ENCODE measurements at regions not wholly inside any gene's neighbourhood (a gene's known extent, or its start where the extent isn't known, plus 50 kb on each side); places are given as distances from the start of the nearest gene placed in this dataset.

DNA sequence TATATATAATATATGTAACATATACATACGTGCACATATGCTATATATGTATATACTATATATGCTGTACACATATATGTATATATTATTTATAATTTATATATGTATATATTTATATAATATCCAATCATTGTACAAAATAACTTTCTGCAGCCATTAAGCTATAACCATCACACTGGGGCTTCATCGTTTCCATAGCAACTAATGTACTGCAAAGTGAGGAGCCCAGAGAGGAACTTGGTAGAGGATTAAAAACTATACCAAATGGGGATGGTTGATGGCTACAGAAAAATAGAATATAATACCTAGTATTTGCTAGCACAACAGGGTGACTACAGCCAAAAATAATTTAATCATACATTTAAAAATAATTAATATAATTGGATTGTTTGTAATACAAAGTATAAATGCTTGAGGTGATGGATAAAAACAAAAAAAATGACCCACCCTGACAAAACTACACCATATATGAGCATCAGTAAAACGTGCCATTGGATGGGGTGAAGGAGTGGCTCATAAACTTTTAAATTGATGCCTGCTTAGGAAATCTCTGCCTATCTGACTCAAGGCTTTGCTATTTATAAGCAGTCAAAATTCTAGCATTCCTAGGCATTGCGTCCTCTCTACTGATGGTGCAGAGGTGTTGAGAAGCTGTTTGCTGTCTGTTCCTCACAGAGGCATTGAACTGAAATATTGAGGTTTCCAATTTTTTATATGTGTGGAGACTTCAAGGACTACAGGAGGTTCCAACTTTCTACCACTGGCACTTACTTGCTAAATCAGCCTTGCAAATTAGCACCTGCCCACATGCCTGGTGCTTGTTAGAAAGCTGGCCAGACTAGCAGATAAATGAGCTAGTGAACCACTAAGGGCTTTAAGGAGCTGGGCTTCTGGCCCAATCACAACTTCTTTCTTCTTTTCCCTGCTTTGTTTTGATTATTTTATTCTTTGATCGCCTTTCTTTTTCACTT is 190.1 kb downstream of the SCP2D1 start:
- FAIRE-seq, result no peak

DNA sequence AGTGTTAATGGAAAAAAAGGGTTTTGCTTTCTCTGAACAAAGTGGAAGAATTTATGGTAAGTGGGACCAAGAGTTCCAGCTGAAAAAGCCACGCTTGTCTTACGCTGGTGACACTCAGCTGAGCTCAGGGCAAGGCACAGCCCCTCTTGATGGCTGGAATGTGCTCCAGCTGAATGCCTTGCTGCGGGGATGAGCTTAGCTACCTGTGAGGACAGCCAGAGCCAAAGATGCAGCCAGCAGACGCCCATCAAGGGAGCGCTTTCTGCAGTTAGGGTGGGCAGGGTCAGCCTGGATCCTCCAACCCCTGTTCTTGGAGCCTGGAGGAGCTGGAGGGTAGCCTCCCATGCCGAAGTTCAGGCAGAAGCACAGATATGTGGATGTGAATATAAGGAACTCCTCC is 191.4 kb downstream of the SCP2D1 start:
- no peak for FAIRE-seq

DNA sequence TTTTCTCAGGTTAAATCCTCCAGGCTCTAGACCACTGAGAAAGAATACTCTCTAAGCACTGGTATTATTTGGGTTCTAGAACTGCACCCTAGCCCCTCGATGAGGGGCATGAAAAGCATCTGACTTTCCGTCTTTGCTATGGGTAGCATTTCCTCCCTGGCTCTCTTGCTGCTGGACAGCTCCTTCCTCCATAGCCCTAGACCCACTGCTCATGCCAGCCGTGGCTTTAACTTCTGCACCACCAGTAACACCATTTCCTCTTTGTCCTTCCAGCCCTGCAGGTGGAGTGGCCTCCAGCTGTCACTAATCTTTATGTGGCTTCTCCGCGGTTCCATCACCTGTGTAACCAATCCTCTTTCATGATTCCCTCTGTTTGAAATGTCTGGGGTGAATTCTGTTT is 194.9 kb downstream of the SCP2D1 start:
- FAIRE-seq, result no peak

DNA sequence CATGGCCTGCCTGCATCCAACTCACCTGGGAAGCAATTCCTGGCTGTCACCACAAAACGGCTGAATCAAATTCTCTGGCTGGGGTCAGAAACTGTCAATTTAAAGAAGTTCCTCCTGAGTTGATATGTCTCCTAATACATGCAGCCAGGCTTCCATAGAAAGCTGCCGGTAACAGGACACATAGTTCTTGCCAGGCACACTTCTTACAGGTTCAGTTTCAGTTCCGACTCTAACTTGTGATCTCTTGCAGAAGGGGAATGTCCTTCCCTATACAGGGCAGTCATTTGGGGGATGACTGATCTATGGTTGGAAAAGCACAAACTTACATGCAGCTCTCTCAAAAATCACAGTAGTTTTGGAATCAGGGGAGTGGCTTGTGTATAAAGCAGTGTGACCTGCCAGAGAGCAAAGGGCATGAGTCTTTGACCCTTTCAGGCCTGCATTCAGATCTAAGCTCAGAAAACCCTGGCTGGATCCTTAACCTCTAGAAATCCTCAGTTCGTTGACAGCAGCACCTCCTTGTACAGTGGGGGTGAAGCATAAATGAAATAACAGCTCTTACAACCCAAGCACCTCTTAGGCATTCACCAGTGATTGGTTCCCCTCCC is 195.6 kb downstream of the SCP2D1 start:
- FAIRE-seq, result no peak

DNA sequence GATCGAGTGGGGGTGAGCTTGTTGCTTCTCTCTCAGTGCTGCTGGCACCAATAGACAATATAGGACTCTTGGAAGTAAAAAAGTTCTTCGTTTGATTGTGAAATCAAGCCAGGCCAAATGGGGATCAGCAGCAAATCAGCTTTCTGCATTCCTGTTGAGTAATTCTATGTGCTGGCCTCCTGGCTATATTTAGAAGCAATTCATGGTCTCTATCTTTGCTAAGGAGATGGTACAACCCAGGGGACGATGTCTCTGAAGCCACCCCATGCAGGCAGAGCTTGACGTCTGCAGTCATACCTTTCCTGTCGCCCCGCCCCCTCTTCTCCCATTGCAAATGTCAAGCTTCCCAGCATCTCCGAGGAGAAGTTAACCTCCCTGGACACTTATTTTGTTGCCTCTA is 199.1 kb downstream of the SCP2D1 start:
- no peak for FAIRE-seq

DNA sequence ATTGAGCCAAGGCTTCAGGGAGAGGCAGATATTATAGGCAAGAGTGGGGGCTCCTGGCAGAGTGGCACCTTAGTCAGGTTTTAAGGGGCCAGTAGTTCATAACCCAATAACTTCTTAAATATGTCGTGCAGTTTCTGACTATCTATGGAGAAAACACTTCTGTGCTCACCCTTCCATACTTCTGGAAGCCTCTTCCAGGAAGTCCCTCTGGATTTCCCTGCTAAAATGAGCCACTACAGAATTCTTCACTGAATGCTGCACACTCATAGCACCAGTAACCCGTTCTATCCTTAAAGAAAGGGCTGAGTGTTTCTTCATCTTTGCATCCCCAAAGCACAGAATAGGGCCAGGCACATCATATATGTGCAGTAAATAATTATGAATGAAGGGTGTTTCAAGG is 198.5 kb upstream of the SLC24A3 start:
- no peak for FAIRE-seq

DNA sequence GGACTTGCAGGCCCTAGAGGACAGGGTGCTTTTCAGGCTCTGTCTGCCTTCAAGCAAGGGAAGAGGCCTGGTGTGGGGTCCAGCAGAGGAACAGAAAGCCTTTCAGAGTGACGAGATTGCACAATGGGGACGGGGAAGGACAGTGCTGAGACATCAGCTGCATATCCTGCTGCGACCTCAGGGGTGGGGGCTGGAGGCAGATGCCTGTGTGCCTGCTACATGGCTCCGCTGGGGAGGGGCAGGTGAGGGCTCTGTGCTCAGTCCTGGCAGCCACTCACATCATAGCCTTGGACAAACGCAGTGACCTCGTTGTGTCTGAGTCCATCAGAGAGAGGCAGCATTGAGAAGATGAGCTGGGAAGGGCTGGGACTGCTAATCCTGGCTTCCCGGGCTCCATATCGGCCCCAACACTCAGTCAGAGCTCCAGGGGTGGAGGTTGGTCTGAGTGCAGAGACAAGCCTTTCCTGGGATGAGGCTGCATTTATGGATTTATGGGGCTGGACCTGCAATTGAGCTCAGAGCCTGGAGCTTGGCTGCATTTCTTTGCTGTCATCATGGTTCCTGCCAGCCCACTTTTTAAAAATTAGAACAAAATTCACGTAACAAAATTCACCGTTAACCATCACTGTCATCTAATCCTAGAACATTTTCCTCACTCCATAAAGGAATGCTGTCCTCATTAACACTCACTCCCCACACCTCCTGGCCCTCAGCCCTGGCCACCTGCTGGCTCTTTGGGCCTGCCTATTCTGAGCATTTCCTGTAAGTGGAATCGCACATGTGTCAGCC is 196.9 kb upstream of the SLC24A3 start:
- no peak for FAIRE-seq

DNA sequence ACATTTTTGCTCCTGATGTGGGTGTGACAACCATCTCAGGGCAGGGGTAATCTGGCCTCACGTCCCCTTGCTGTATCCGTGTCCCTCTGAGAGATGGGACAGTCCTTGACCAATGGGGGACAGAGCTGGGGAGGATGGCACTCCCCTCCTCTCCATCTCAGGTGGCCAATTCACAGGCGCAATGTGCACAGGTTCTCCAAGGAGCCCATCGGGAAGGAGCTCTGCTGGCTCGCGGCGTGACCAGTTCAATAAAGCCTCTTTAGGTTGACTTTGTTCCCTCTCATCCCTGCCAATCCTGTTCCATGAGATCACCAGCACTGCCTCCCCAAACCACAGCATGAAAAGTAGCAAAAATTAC is 196.3 kb upstream of the SLC24A3 start:
- no peak for FAIRE-seq

DNA sequence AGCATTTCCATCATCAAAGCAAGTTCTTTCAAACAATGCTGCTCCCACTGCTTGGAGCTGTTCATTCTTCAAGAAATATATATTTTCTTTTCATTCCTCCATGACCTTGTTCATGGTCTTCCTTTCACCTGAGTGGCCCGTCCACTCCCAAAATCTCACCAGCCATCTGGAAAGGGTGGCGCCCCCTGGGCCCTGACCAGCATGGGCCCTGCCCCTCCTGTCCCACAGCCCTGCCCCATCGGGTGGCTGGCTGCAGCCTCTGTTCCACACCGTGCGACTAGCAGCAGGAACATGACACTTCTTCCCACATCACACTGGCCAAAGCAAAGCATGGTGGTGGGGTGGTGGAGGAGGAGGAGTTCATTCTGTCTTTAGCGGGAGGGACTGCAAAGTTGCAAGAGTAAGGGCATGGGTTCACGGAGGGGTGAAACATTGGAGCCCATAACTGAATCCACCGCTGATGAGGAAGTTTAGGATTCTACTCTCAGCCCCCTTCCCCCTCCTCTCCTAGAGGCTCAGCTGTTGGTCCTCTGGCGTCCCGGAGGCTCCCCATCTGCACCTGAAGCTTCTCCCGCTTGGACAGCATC is 195.2 kb upstream of the SLC24A3 start:
- no peak for FAIRE-seq

DNA sequence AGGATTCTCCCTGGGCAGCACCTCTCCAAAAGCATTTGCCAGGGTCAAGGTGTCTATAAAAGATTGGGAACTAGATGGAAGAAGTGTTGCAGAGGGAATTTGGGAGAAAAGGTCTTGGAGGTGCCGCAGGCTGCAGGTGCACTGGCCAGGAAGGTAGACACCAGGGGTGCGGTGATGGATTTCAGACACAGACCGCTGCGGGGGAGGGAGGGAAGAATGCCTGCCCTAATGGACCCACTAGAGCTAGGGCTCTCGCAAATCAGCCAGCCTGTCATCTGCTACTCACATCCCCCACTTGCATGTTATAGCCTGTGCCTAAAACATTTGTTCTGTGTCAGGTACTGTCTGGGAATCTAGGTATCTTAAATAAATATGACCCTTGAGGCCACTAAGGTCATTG is 193.6 kb upstream of the SLC24A3 start:
- no peak for FAIRE-seq

DNA sequence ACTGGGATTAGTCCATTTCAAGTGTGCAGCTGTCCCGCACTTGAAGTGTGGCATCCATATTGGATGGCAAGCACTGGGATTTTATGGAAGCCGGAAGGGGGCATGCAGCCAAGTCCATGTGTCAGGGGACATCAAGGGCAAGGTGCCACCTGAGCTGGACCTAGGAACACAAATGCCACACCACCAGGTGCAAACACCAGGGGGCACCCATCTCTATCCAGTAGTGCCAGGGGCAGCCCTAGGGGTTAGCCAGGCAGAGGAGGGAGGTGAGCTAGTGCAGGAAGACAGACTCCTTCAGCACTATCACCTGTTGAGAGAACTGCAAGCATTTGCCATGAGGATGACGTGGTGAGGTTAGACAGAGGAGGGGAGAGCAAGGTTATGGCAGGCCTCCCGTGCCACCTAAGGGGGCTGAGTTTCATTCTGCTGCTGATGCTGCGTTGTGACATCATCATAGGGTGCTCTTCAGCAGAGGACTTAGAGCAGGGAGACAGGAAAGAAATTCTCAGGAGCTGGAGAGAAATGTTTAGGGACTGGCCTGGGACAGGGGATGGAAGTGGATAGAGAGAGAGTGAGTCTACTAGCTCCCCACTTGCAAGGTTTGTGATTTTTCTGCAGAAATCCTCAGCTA is 192.6 kb upstream of the SLC24A3 start:
- no peak for FAIRE-seq

DNA sequence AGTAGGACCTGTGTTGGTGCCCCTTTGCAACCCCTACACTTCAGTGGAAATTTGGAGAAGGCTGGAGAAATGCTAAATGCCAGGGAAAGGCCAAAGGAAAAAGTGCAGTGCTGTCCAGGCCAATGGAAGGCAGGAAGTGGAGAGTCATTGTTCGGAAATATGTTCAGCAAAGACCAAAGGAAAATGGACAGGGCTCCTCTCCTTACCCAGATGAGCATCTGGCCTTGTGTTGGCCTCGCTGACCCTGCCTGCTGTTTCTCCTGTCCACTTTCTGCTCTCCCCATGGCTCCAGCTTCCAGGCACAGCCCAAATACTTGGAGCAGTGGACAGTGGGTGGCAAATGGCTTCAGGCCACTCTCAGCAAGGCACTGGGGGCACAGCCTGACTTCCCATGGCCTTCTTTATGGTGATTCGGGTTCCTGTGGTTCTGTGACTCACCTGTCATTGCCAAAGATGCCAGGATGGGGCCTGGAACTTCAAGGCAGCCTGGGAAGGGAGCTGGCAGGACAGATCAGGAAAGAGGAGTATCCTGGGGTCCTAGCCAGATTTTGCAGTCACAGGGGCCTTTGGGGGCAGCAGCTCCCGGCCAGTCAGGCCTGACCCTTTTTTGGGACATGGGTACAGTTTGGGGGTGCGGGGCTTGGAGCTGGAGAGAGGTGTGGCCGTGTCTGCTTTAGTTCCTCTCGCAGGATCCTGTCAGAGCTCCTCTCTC is 190.9 kb upstream of the SLC24A3 start:
- FAIRE-seq, result no peak

DNA sequence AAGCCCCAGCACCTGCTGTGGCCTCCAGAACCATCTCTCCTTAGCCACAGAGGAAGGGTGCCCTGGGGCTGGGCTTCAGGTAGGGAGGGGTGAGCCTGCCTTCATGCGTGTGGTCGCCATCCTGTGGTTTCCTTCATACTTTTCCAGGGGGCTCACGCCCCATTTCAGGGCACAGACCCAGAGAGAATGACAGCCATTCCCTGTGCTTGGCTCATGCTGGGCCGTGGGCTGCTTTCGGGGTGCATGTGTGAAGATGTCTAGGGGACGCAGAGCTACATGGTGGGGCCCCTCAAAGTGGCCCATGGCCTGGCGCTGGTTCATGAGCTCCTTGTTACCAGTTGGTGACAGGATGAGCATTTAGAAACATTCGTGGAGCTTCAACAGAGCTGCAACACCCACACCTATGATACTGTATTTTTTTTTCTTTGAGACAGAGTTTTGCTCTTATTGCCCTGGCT is 190.3 kb upstream of the SLC24A3 start:
- FAIRE-seq, result no peak

DNA sequence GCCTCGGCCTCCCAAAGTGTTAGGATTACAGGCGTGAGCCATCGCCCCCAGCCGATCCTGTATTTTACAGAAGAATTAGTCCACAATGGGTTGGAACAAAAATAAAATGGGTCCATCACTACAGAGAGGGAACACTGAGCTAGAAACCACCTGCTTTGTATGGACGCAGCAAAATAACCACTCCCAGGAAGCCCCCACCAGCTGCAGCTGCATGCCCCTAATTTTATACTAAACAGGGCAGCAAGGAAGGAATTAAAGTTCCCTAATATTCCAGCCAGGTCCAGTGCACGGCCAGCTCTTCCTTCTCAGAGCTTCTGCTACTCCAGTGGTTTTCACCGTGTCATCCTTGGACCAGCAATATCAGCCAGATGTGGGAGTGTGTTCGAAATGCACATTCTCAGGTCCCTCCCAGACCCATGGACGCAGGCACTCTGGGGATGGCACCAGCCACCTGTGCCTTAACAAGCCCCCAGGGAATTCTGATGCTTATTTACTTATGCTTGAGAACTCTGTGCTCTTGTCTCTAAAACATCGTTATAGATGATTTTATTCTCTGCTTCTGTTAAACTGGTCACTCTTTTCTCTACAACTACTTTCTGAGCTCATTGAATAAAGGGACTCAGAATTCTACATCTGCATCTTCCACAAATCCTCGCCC is 189.5 kb upstream of the SLC24A3 start:
- no peak for FAIRE-seq

DNA sequence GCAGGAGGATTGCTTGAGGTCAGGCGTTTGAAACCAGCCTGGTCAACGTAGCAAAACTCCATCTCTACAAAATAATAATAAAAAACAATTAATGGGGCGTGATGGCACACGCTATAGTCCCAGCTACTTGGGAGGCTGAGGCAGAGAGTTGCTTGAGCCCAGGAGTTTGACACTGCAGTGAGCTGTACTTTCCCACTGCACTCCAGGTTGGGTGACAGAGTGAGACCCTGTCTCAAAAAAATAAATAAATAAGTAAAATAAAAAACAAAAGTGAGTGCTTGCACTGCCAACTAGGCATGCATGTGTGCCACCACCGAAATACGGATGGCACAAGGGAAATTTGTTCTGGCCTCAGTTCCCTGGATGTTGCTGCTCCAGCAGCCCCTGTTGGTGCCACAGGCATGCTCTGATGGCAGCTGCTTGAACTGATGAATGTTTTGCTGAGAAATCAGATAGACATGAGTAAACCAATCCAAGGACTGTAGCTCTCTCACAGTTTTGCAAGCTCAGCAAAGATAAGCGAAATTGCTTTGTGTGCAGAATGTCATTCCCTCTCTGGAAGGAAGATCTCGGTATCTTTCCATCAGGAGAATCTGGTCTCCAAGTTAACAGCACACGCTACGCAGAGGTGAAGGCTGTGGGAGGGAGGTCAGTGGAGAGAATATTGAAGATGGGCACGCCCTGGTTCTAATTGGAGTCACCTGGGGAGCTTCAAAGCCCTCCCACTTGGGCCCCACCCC is 188.0 kb upstream of the SLC24A3 start:
- FAIRE-seq, result no peak

DNA sequence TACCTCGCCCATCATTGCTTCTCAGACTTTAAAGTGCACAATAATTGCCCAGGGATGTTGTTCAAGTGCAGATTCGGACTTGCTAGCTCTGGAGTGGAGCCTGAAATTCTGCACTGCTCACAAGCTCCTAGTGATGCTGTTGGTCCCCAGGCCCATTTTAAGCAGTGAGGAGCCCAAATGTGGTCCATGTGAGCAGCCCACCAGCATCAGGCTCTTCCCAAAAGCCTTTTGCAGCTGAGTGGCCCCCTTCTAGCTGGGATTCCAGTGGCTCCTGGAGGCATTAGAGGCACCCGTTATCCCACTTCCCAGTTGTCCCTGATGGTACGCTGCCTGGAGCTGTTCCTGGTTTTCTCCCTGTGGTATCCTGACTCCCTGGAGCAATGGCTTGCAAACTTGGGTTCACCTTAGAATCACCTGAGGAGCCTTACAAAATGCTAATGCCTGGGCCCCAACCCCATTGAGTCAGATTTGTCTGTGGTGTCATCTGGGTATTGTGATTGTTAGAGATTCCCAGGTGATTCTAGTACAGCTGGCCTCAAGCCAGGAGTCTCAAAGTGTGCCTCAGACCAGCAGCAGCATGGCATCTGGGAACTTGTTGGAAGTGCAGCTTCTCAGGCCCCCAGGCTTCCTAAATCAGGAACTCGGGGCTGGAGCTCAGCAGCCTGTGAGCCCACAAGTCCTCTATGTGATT is 186.9 kb upstream of the SLC24A3 start:
- FAIRE-seq, result no peak

DNA sequence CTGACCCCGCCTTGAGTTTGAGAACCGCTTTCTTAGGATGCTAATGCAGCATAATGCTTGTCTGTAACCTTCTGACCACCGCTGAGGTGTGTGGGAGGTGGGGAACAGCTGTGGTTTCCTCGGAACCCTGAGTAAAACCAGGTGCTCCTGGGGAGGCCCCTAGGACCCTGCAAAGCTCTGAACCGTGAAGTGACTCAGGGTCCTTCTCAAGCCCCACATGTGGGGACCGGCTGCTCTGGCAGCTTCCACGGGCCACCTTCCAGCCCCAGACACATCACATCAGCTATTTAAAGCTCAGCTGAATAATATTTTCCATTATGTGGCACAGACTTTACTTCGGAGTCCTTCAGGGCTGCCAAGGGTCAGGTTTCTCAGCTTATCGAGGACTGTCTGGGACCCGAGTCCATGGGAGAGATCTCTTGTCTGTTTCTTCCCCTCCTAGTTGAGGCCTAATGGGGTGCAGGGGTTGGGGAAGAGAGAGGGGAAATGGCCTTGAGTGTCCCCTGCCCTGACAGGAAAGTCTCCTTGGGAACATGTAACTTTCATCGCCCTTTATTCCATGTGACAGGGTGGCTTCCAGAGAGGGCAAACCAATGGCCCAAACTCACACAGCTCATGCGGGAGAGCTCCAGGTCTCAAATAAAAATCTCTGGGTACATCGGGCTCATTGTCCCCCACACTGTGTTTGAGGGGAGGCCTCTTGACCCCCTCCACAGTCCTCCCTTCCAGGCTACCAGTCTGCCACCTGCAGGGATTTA is 186.1 kb upstream of the SLC24A3 start:
- no peak for FAIRE-seq

DNA sequence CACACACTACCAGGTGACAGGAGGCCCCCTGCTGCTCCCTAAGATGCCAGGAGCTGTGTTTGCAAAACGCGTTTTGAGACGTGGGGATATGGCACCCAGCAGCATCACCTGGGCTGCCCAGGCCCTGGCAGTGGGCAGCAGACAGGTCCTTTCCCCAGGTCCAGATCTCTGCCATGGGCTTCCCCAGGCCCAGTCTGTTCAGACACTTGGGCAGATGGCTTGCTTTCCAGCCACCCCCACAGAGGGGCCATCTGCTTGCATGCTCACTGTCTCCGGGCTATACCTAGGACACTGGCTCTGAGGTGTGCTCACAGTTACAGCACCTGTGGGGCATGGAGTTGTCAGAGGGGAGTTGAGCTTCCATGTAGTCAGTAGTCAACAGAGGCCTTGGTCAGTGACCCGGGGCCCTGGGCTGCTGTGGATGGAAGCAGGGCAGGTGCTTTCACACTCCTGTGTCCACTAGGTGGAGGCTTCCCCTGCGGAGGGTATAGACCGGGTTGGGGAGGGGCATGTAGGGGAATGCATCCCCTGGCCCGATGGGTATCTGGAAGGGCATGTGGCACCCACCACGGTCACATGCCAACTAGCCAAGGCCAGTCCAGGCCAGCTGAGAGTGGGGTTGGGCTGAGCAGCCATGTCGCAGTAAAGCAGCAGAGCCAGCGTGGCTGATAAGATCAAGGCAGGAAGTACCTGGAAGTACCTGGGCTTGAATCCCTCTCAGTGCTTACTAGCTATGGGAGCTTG is 185.4 kb upstream of the SLC24A3 start:
- FAIRE-seq, result no peak

DNA sequence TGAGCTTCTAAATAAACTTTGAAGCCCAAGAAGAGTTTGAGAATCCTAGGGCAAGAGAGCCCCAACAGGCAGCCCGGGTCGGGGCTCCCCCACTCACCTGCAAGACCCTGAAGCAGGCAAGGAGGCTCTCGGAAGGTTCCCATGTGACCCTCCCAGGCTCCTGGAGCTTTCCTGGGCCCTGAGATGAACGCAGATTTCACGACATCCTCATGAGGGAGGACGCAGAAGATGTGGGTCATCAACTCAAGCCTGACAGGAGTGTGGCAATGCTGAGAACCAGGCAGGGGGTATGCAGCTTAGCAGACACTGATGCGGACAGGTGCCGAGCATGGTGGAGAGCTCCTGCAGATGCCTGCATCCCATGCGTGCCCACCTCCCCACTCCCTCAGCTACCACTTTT is 184.5 kb upstream of the SLC24A3 start:
- no peak for FAIRE-seq

All from islet of Langerhans (tissue), 1 donor.